Fibroblast of lung (primary cell): ENCODE measurements at regions not wholly inside any gene's neighbourhood (a gene's known extent, or its start where the extent isn't known, plus 50 kb on each side); places are given as distances from the start of the nearest gene placed in this dataset.

ENCODE experiments used
- EZH2 ChIP-seq: IDR thresholded peaks from 2 replicates; pipeline ENCODE4 v1.5.1; 2012; ENCODE audit warnings: low read length, control low read depth, mild to moderate bottlenecking; ENCODE audit errors: missing control alignments
- TF ChIP-seq, protein P1 (sequence below), 2 donors: IDR thresholded peaks in 1 of 2; conservative IDR thresholded peaks in 1 of 2; 1 replicate in 1 of 2; 2 replicates in 1 of 2; pipeline ENCODE4 v1.5.1; 2011 to 2012; ENCODE audit warnings: low read length in 2 of 2, control low read depth in 1 of 2, inconsistent platforms in 1 of 2, low read depth in 1 of 2, mild to moderate bottlenecking in 1 of 2

DNA sequence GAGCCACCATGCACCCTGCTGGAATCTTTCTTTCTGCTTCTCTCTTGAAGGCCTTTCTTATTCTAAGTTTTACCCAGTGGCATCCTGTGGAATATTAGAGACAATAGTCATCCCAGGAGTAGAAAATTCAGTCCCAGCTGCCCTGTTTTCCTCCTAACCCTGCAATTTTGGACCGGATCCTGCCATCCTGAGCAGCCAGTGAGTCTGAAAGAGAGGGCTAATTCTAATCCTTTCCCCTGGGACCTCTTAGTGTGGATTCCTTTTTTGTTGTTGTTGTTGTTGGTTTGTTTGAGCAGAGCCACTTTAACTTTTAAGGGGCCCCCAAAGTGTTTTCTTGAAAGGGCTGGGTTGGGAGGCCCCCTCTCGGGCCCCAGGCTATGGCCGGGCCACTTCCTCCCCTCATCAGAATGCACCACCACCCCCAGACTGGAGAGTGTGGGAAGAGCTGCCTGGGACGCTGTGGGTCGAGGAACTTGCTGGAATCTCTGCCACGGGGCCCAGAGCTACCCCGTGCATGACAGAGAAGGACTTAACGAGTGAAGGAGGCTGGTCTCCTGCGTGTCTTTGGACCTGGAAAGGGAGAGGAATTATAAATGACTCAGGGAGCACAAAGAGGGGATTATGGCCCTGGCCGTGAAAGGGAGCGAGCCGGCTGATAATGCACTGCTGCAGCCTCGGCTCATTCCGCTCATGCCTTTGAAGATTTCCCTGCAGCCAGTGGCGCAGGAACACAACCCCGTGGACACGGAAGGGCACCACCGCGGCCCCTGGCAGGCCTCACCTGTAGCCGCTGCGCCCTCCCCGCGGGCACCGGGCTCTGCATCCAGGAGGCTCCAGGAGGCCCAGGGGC, 81.0 kb upstream of the AKT3 start:
- TF ChIP-seq, protein P1, sequence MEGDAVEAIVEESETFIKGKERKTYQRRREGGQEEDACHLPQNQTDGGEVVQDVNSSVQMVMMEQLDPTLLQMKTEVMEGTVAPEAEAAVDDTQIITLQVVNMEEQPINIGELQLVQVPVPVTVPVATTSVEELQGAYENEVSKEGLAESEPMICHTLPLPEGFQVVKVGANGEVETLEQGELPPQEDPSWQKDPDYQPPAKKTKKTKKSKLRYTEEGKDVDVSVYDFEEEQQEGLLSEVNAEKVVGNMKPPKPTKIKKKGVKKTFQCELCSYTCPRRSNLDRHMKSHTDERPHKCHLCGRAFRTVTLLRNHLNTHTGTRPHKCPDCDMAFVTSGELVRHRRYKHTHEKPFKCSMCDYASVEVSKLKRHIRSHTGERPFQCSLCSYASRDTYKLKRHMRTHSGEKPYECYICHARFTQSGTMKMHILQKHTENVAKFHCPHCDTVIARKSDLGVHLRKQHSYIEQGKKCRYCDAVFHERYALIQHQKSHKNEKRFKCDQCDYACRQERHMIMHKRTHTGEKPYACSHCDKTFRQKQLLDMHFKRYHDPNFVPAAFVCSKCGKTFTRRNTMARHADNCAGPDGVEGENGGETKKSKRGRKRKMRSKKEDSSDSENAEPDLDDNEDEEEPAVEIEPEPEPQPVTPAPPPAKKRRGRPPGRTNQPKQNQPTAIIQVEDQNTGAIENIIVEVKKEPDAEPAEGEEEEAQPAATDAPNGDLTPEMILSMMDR (conservative IDR thresholded peaks at IDR 0.05 in 1 of 2, IDR thresholded peaks at IDR 0.05 in 1 of 2; ENCODE audit: low read depth in 1 of 2, low read length in 2 of 2), result no peak
- TF ChIP-seq EZH2, result no peak
